CD4-positive, alpha-beta T cell (primary cell): ENCODE measurements at regions not wholly inside any gene's neighbourhood (a gene's known extent, or its start where the extent isn't known, plus 50 kb on each side); places are given as distances from the start of the nearest gene placed in this dataset.

ENCODE experiments used
- ATAC-seq: fragments of 200-7000 bp; cut with Tn5 transposase; one replicate; pipeline ENCODE4 v1.10.0; 2022; ENCODE audit warnings: mild to moderate bottlenecking; ENCODE audit not compliant: poor library complexity
- CTCF ChIA-PET: fragments of 350-600 bp; sonication (Branson Sonifier 250); formaldehyde crosslinking; loops from one replicate; lab custom pipeline; 2021; ENCODE audit warnings: antibody characterized with exemption, inconsistent platforms; lab: Charles Lee
- POLR2A ChIA-PET: fragments of 350-600 bp; sonication (Branson Sonifier 250); formaldehyde crosslinking; loops from one replicate; lab custom pipeline; 2021; ENCODE audit warnings: antibody characterized with exemption, inconsistent platforms; lab: Charles Lee
- DNase-seq, 14 experiments: peaks; one replicate each; pipeline ENCODE4 v3.0.0-alpha.2; 2013 to 2020; ENCODE audit warnings: mixed read lengths in 2 of 14
- H3K27ac ChIP-seq, 2 donors: one replicate each; pipeline versions ENCODE4 v1.5.1 to v1.7.0; 2013; ENCODE audit warnings: low read length in 2 of 2, low read depth in 1 of 2, mild to moderate bottlenecking in 1 of 2
- H3K27me3 ChIP-seq, 2 experiments: 1 replicate in 1 of 2; 2 replicates in 1 of 2; pipeline versions ENCODE4 v1.6.1 to v1.7.0; 2013; ENCODE audit warnings: low read length in 2 of 2, control low read depth in 1 of 2, mild to moderate bottlenecking in 1 of 2, moderate library complexity in 1 of 2; ENCODE audit not compliant: insufficient read depth in 2 of 2, control insufficient read depth in 1 of 2
- H3K36me3 ChIP-seq: one replicate; pipeline ENCODE4 v1.6.1; 2013; ENCODE audit warnings: low read length, control low read depth; ENCODE audit not compliant: insufficient read depth
- H3K4me1 ChIP-seq: one replicate; pipeline ENCODE4 v1.6.1; 2013; ENCODE audit warnings: low read length, control low read depth; ENCODE audit not compliant: insufficient read depth
- H3K4me3 ChIP-seq: one replicate; pipeline ENCODE4 v1.5.1; 2013; ENCODE audit warnings: mild to moderate bottlenecking, low read length, moderate library complexity
- H3K9me3 ChIP-seq, 2 experiments: 1 replicate in 1 of 2; 2 replicates in 1 of 2; pipeline versions ENCODE4 v1.6.1 to v1.7.0; 2013; ENCODE audit warnings: low read length in 2 of 2, mild to moderate bottlenecking in 2 of 2, control low read depth in 1 of 2, moderate library complexity in 1 of 2; ENCODE audit not compliant: control insufficient read depth in 1 of 2, insufficient read depth in 1 of 2
- H3K27ac Mint-ChIP-seq: one replicate; pipeline ENCODE4 v1.8.0; 2020; ENCODE audit warnings: mixed read lengths
- H3K27me3 Mint-ChIP-seq: one replicate; pipeline ENCODE4 v1.8.0; 2021; ENCODE audit warnings: mixed read lengths
- H3K36me3 Mint-ChIP-seq: one replicate; pipeline ENCODE4 v1.8.0; 2021; ENCODE audit warnings: low read depth, mixed read lengths
- H3K4me1 Mint-ChIP-seq: one replicate; pipeline ENCODE4 v1.8.0; 2021; ENCODE audit warnings: low read depth, mixed read lengths
- H3K4me3 Mint-ChIP-seq: one replicate; pipeline ENCODE4 v1.8.0; 2020; ENCODE audit warnings: mild to moderate bottlenecking, mixed read lengths
- H3K9me3 Mint-ChIP-seq: one replicate; pipeline ENCODE4 v1.8.0; 2020; ENCODE audit warnings: mixed read lengths
- intact Hi-C, 2 experiments: fragments of 100-400 bp; cut with DNase I in 1 of 2; cut with micrococcal nuclease in 1 of 2; formaldehyde crosslinking; loops; one replicate each; pipeline versions ENCODE4 v1.15.1 to v1.9.0; 2023 to 2025; cut with DNase I, micrococcal nuclease
- TF ChIP-seq, protein P1 (sequence below): fragments of 200-600 bp; IDR thresholded peaks from one replicate; pipeline ENCODE4 v1.8.0; 2022; ENCODE audit warnings: antibody characterized with exemption, mild to moderate bottlenecking

DNA sequence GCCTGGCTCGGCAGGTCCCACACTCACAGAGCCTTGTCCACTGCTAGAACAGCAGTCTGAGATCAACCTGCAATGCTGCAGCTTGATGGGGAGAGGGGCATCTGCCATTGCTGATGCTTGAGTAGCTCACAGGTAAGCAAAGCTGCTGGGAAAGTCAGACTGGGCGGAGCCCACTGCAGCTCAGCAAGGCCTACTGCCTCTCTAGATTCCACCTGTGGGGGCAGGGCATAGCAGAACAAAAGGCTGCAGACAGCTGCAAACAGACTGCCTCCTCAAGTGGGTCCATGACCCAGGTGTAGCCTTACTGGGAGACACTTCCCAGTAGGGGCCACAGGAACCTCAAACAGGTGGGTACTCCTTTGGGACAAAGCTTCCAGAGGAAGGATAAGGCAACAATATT, 110.6 kb upstream of the ADAMTS3 start:
- intact Hi-C loops, result no loop called here
- H3K4me3 ChIP-seq, result no peak overlapping the region
- peaks cover 0 to 5% of the 10 kb centered on the region in 2 experiments for H3K9me3 ChIP-seq
- Mint-ChIP-seq H3K9me3 (peaks cover 3% of the 10 kb centered on the region), H3K27me3 (peaks cover 22% of the 10 kb centered on the region), H3K36me3 (no peaks in the 10 kb centered on the region), H3K4me1 (no peaks in the 10 kb centered on the region), H3K4me3 (no peak overlapping the region), H3K27ac (no peak overlapping the region)
- peaks cover 0 to 5% of the 10 kb centered on the region in 2 experiments for H3K27me3 ChIP-seq
- ATAC-seq (no peak), DNase-seq (no peak)
- no peak overlapping the region for H3K27ac ChIP-seq
- TF ChIP-seq, protein P1, sequence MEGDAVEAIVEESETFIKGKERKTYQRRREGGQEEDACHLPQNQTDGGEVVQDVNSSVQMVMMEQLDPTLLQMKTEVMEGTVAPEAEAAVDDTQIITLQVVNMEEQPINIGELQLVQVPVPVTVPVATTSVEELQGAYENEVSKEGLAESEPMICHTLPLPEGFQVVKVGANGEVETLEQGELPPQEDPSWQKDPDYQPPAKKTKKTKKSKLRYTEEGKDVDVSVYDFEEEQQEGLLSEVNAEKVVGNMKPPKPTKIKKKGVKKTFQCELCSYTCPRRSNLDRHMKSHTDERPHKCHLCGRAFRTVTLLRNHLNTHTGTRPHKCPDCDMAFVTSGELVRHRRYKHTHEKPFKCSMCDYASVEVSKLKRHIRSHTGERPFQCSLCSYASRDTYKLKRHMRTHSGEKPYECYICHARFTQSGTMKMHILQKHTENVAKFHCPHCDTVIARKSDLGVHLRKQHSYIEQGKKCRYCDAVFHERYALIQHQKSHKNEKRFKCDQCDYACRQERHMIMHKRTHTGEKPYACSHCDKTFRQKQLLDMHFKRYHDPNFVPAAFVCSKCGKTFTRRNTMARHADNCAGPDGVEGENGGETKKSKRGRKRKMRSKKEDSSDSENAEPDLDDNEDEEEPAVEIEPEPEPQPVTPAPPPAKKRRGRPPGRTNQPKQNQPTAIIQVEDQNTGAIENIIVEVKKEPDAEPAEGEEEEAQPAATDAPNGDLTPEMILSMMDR, result no peak
- POLR2A ChIA-PET, result no interaction called here
- H3K36me3 ChIP-seq, result no peaks in the 10 kb centered on the region
- H3K4me1 ChIP-seq, result no peaks in the 10 kb centered on the region
- CTCF ChIA-PET, result no interaction called here

- no peak for ATAC-seq
- POLR2A ChIA-PET, result no interaction called here
Measured at GRCh38 chr4:72677886-72678285, 108.9 kb upstream of the ADAMTS3 start.

GRCh38 chr4:72677265-72677664, 108.2 kb upstream of the ADAMTS3 start:
- ChIA-PET CTCF (no interaction called here), POLR2A (no interaction called here)
- Mint-ChIP-seq H3K36me3 (no peaks in the 10 kb centered on the region), H3K9me3 (no peaks in the 10 kb centered on the region), H3K27me3 (peaks cover 34% of the 10 kb centered on the region), H3K27ac (no peak overlapping the region), H3K4me1 (no peaks in the 10 kb centered on the region), H3K4me3 (no peak overlapping the region)
- peaks cover 0 to 5% of the 10 kb centered on the region in 2 experiments for H3K27me3 ChIP-seq
- H3K27ac ChIP-seq, result no peak overlapping the region
- TF ChIP-seq, protein P1, result no peak
- H3K9me3 ChIP-seq, result peaks cover 0 to 5% of the 10 kb centered on the region in 2 experiments
- ATAC-seq, result no peak
- no peaks in the 10 kb centered on the region for H3K4me1 ChIP-seq
- intact Hi-C loops, result no loop called here
- no peak for DNase-seq
- H3K36me3 ChIP-seq, result no peaks in the 10 kb centered on the region
- H3K4me3 ChIP-seq, result no peak overlapping the region

More at GRCh38 chr4:72677886-72678285, 108.9 kb upstream of the ADAMTS3 start:
- no peak overlapping the region for H3K27ac Mint-ChIP-seq
- H3K36me3 Mint-ChIP-seq, result no peaks in the 10 kb centered on the region
- H3K9me3 ChIP-seq, result peaks cover 0 to 5% of the 10 kb centered on the region in 2 experiments
- H3K27ac ChIP-seq, result no peak overlapping the region
- no peak for DNase-seq
- CTCF ChIA-PET, result no interaction called here
- TF ChIP-seq, protein P1, result no peak
- H3K27me3 Mint-ChIP-seq, result peaks cover 33% of the 10 kb centered on the region
- H3K4me1 Mint-ChIP-seq, result no peaks in the 10 kb centered on the region
- H3K4me3 Mint-ChIP-seq, result no peak overlapping the region
- H3K9me3 Mint-ChIP-seq, result peaks cover 3% of the 10 kb centered on the region
- H3K4me3 ChIP-seq, result no peak overlapping the region
- H3K36me3 ChIP-seq, result no peaks in the 10 kb centered on the region
- intact Hi-C loops, result no loop called here
- no peaks in the 10 kb centered on the region for H3K4me1 ChIP-seq
- H3K27me3 ChIP-seq, result peaks cover 0 to 5% of the 10 kb centered on the region in 2 experiments
